ENCODE measurements at regions not wholly inside any gene's neighbourhood (a gene's known extent, or its start where the extent isn't known, plus 50 kb on each side); places are given as distances from the start of the nearest gene placed in this dataset.

DNA sequence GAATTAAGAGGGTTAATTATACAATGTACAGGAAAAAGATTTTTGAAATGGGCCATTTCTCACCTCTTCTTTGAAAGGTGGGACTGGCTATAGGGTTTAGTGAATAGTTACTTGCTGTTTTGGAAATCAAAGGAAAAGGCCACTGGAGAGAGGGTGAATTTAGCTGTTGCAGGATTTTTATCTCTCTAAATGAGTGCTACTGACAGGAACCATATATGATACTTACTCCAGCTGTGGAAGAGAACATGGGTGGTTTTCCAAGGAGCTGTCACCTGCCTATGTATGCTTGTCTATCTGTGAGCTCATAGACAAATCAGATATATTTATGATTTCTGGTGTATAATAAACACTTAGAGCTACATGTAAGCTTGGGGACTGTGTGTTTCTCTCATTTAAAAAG is 430.4 kb downstream of the MTX2 start:
- CTCF ChIA-PET = no interaction called here
- H3K36me3 Mint-ChIP-seq (ENCODE audit: insufficient read depth, unreplicated experiment) = no peaks in the 10 kb centered on the region
- H3K27ac Mint-ChIP-seq (ENCODE audit: unreplicated experiment) = no peak overlapping the region

GRCh38 chr2:176702131-176702530 is 432.9 kb downstream of the MTX2 start:
- TF ChIP-seq, protein P1, sequence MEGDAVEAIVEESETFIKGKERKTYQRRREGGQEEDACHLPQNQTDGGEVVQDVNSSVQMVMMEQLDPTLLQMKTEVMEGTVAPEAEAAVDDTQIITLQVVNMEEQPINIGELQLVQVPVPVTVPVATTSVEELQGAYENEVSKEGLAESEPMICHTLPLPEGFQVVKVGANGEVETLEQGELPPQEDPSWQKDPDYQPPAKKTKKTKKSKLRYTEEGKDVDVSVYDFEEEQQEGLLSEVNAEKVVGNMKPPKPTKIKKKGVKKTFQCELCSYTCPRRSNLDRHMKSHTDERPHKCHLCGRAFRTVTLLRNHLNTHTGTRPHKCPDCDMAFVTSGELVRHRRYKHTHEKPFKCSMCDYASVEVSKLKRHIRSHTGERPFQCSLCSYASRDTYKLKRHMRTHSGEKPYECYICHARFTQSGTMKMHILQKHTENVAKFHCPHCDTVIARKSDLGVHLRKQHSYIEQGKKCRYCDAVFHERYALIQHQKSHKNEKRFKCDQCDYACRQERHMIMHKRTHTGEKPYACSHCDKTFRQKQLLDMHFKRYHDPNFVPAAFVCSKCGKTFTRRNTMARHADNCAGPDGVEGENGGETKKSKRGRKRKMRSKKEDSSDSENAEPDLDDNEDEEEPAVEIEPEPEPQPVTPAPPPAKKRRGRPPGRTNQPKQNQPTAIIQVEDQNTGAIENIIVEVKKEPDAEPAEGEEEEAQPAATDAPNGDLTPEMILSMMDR (IDR thresholded peaks at IDR 0.05; ENCODE audit: unreplicated experiment) = no peak
- intact Hi-C loops (cut with micrococcal nuclease; ENCODE audit: unreplicated experiment) = no loop called here
- H3K9me3 Mint-ChIP-seq (ENCODE audit: low read depth, unreplicated experiment) = no peaks in the 10 kb centered on the region
- CTCF ChIA-PET = no interaction called here
- DNase-seq = no peak
- H3K4me1 Mint-ChIP-seq (ENCODE audit: low read depth, unreplicated experiment) = no peaks in the 10 kb centered on the region
- BruUV-seq (replicated peaks) = no TSS peak
- H3K4me3 Mint-ChIP-seq (ENCODE audit: low read depth, unreplicated experiment) = no peak overlapping the region
- H3K36me3 Mint-ChIP-seq (ENCODE audit: insufficient read depth, unreplicated experiment) = no peaks in the 10 kb centered on the region
- H3K27ac Mint-ChIP-seq (ENCODE audit: unreplicated experiment) = no peak overlapping the region
- no peaks in the 10 kb centered on the region for H3K27me3 Mint-ChIP-seq (ENCODE audit: unreplicated experiment)

More for the DNA sequence above, 430.4 kb downstream of the MTX2 start:
- no peaks in the 10 kb centered on the region for H3K4me1 Mint-ChIP-seq (ENCODE audit: low read depth, unreplicated experiment)
- no TSS peak for BruUV-seq (replicated peaks)
- no peak overlapping the region for H3K4me3 Mint-ChIP-seq (ENCODE audit: low read depth, unreplicated experiment)
- intact Hi-C loops (cut with micrococcal nuclease; ENCODE audit: unreplicated experiment) = no loop called here
- no peaks in the 10 kb centered on the region for H3K9me3 Mint-ChIP-seq (ENCODE audit: low read depth, unreplicated experiment)
- no peak for DNase-seq
- TF ChIP-seq, protein P1 (IDR thresholded peaks at IDR 0.05; ENCODE audit: unreplicated experiment) = no peak
- H3K27me3 Mint-ChIP-seq (ENCODE audit: unreplicated experiment) = no peaks in the 10 kb centered on the region

DNA sequence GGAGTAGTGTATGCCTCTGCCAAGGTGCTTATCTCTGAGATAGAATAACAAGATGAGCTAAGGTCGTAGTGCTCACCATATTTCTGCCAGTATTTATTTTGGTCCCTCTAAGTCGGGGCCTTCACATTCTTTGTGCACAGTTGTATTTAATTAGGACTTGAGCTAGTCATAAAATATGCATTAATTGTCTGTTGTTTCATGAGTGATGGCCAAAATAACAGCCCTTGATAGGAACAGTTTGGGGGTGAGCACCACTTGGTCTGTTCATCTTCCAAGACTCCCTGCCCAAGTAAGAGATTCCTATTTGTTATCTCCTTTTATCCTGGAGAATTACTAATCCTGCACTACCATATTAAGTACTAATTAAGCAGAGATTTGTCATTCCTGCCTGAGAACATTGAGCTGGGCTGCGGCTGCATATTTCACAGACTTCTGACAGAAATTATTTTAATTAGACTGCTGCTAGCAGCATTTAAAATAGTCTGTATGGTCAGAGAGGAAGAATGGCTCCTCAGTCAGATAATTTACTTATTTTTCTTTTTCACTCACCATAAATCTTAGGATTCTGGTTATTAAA is 435.1 kb downstream of the MTX2 start:
- H3K27ac Mint-ChIP-seq (ENCODE audit: unreplicated experiment) = no peak overlapping the region
- no TSS peak for BruUV-seq (replicated peaks)
- H3K4me3 Mint-ChIP-seq (ENCODE audit: low read depth, unreplicated experiment) = no peak overlapping the region

GRCh38 chr2:176709149-176709951 is 440.1 kb downstream of the MTX2 start:
- intact Hi-C loops (cut with micrococcal nuclease; ENCODE audit: unreplicated experiment) = no loop called here
- DNase-seq = no peak
- H3K9me3 Mint-ChIP-seq (ENCODE audit: low read depth, unreplicated experiment) = no peaks in the 10 kb centered on the region
- H3K4me1 Mint-ChIP-seq (ENCODE audit: low read depth, unreplicated experiment) = no peaks in the 10 kb centered on the region
- H3K27me3 Mint-ChIP-seq (ENCODE audit: unreplicated experiment) = peaks cover 48% of the 10 kb centered on the region
- no TSS peak for BruUV-seq (replicated peaks)
- H3K36me3 Mint-ChIP-seq (ENCODE audit: insufficient read depth, unreplicated experiment) = no peaks in the 10 kb centered on the region
- CTCF ChIA-PET = interaction anchor here (0.6 kb wide), 1 partner anchor 58 kb away, joined by 3 read pairs; no protein-coding TSS in a partner anchor
- H3K27ac Mint-ChIP-seq (ENCODE audit: unreplicated experiment) = no peak overlapping the region
- no peak overlapping the region for H3K4me3 Mint-ChIP-seq (ENCODE audit: low read depth, unreplicated experiment)
- TF ChIP-seq, protein P1 (IDR thresholded peaks at IDR 0.05; ENCODE audit: unreplicated experiment) = no peak

More for the DNA sequence above, 435.1 kb downstream of the MTX2 start:
- intact Hi-C loops (cut with micrococcal nuclease; ENCODE audit: unreplicated experiment) = no loop called here
- TF ChIP-seq, protein P1 (IDR thresholded peaks at IDR 0.05; ENCODE audit: unreplicated experiment) = no peak
- no peaks in the 10 kb centered on the region for H3K36me3 Mint-ChIP-seq (ENCODE audit: insufficient read depth, unreplicated experiment)
- CTCF ChIA-PET = no interaction called here
- no peaks in the 10 kb centered on the region for H3K9me3 Mint-ChIP-seq (ENCODE audit: low read depth, unreplicated experiment)
- no peak for DNase-seq
- no peaks in the 10 kb centered on the region for H3K27me3 Mint-ChIP-seq (ENCODE audit: unreplicated experiment)
- no peaks in the 10 kb centered on the region for H3K4me1 Mint-ChIP-seq (ENCODE audit: low read depth, unreplicated experiment)

Measured in Calu3 (cell line).